ENCODE measurements at regions not wholly inside any gene's neighbourhood (a gene's known extent, or its start where the extent isn't known, plus 50 kb on each side); places are given as distances from the start of the nearest gene placed in this dataset.
"Not testable (repeated sequence)": the region's sequence is repeated elsewhere in the genome, so short reads cannot be mapped to it uniquely, and the experiment has no call there.

GRCh38 chr3:197459571-197459970 lies 96.2 kb downstream of the BDH1 start:
- not testable (repeated sequence) for DNase-seq (ENCODE audit: missing footprints); ATAC-seq
- intact Hi-C loops (cut with DNase I) = loop anchor here (10.0 kb wide), 1 partner anchor 235 kb away; no protein-coding TSS in a partner anchor

- DNase-seq (ENCODE audit: missing footprints) = no peak
- intact Hi-C loops (cut with DNase I) = loop anchor here (10.0 kb wide), 1 partner anchor 234 kb away; no protein-coding TSS in a partner anchor
- ATAC-seq = no peak
These were observed 96.8 kb downstream of the BDH1 start for GRCh38 chr3:197458906-197459470.

- DNase-seq (ENCODE audit: missing footprints) = no peak
- intact Hi-C loops (cut with DNase I) = loop anchor here (10.0 kb wide), 1 partner anchor 233 kb away; no protein-coding TSS in a partner anchor
- ATAC-seq = no peak
These were observed 97.5 kb downstream of the BDH1 start for GRCh38 chr3:197458179-197458707.

- ATAC-seq = peak; percentile 92
- intact Hi-C loops (cut with DNase I) = loop anchor here (2.0 to 10.0 kb wide), 2 partner anchors 200 to 232 kb away; no protein-coding TSS in a partner anchor
- peak; percentile 91 for DNase-seq (ENCODE audit: missing footprints)
These were observed 99.3 kb downstream of the BDH1 start for GRCh38 chr3:197456261-197457091.

DNA sequence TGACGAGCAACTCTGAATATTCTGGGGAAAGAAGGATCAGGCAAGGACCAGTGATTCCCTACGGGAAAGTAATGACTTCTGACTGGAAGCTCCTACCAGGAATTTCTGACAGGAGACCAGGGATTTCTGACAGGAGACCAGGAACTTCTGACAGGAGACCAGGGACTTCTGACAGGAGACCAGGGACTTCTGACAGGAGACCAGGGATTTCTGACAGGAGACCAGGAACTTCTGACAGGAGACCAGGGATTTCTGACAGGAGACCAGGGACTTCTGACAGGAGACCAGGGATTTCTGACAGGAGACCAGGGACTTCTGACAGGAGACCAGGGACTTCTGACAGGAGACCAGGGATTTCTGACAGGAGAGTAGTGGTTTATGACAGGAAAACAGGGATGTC lies 100.9 kb downstream of the BDH1 start:
- intact Hi-C loops (cut with DNase I) = loop anchor here (10.0 kb wide), 1 partner anchor 230 kb away; no protein-coding TSS in a partner anchor
- DNase-seq (ENCODE audit: missing footprints); ATAC-seq: not testable (repeated sequence)

GRCh38 chr3:197454014-197454413 lies 101.8 kb downstream of the BDH1 start:
- ATAC-seq = no peak
- DNase-seq (ENCODE audit: missing footprints) = no peak
- intact Hi-C loops (cut with DNase I) = loop anchor here (10.0 kb wide), 1 partner anchor 229 kb away; no protein-coding TSS in a partner anchor

- intact Hi-C loops (cut with DNase I) = loop anchor here (10.0 kb wide), 1 partner anchor 226 kb away; no protein-coding TSS in a partner anchor
- ATAC-seq = no peak
- DNase-seq (ENCODE audit: missing footprints) = no peak
These were observed 105.0 kb downstream of the BDH1 start for GRCh38 chr3:197450810-197451209.

GRCh38 chr3:197450308-197450707 lies 105.5 kb downstream of the BDH1 start:
- intact Hi-C loops (cut with DNase I) = loop anchor here (10.0 kb wide), 1 partner anchor 226 kb away; no protein-coding TSS in a partner anchor
- no peak for DNase-seq (ENCODE audit: missing footprints)
- ATAC-seq = no peak

DNA sequence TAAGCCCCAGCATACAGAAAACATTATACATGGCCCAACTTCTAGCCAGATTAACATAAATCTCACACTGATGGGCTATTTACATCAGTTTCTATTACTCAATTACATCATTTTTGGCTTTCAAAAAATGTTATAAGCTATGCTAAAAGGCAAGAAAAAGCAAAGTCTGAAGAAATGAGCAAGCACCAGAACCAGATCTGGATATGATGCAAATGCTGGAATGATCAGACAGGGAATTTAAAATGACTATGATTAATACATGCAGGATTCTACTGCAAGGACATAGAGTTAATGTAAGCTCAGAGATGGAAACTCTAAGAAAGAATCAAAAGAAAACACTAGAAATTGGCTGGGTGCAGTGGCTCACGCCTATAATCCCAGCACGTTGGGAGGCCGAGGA lies 106.6 kb downstream of the BDH1 start:
- ATAC-seq; intact Hi-C loops (cut with DNase I); DNase-seq (ENCODE audit: missing footprints): not testable (repeated sequence)

GRCh38 chr3:197447781-197448180 lies 108.0 kb downstream of the BDH1 start:
- intact Hi-C loops (cut with DNase I); DNase-seq (ENCODE audit: missing footprints); ATAC-seq: not testable (repeated sequence)

DNA sequence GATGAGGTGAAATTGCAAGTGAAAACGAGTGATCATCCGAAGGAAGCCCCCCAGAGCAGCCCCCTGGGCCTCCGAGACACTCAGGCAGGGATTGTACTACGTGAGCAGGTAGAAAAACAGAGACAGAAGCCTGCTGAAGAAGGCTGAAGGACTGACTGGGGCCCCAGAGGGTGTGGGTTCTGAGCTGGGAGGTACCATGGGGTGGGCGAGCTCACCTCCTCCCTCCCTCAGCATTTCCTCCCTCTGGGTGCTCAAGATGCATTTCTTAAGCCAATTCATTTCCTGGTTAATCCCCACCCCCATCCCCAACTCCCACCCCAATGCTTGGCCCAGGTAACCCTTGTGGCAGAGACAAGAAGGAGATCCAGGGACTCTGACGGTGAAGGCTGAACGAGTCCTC lies 108.7 kb downstream of the BDH1 start:
- no peak for DNase-seq (ENCODE audit: missing footprints)
- ATAC-seq = no peak
- intact Hi-C loops (cut with DNase I) = no loop called here

- intact Hi-C loops (cut with DNase I) = no loop called here
- ATAC-seq = no peak
- DNase-seq (ENCODE audit: missing footprints) = no peak
These were observed 109.1 kb downstream of the BDH1 start for GRCh38 chr3:197446700-197447056.

DNA sequence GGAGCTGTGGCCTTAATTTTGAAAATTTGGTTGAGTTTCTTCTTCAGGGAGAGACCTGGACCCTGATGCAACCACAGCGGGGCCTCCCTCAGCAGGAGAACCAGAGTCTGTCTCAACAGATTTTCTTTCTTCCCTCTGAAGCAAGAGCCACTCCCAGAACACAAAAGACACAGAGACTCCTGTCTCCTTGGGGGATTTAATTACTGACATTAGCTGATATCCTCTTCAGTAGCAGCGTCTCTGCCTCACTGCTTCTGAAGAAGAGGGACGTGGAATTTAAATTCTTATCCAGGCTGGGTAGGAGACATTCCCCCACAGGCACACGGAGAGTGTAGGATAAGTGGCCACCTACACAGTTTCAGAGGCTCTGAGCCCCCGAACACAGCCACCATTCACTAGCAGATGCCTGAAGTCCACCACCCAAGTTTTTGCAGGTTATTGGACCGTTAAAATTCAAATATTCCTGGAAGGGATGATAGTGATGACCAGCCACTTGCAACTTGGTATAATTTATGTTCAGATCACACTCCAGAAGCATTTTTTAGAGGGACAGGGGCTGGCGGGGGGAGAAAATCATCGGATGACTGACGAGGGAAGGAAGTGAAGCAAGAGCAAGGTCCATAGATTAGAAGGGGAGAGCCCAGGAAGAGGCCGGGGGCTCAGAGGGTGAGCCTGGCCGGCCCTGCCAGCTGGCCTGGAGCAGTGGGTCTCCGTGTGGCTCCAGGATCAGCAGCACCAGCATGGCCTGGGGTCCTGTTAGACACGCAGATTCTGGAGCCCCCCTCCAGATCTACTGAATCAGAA lies 109.7 kb downstream of the BDH1 start:
- intact Hi-C loops (cut with DNase I) = no loop called here
- DNase-seq (ENCODE audit: missing footprints) (no peak), ATAC-seq (no peak)

DNA sequence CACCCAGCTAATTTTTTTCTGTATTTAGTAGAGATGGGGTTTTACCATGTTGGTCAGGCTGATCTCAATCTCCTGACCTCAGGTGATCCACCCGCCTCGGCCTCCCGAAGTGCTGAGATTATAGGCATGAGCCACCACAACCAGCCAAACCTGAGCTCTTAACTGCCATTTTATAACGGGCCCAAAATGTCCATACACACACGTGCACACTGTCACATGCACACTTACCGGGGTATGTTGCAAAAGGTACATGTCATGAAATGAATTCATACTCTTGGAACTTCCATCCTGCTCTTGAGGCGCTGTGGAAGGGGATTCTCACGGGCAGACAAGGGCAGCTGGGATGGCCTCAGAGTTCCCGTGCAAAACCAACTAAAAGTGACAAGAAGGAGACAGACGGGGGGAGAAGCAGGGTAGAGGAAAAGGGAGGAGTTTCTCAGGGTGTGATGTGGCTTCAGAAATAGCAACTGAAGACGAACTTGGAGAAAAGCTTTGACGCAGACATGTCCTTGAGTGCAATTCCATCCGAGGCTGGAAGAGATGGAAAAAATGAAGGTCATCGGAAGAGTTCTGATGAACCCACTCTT lies 110.9 kb downstream of the BDH1 start:
- intact Hi-C loops (cut with DNase I) = no loop called here
- ATAC-seq = no peak

DNA sequence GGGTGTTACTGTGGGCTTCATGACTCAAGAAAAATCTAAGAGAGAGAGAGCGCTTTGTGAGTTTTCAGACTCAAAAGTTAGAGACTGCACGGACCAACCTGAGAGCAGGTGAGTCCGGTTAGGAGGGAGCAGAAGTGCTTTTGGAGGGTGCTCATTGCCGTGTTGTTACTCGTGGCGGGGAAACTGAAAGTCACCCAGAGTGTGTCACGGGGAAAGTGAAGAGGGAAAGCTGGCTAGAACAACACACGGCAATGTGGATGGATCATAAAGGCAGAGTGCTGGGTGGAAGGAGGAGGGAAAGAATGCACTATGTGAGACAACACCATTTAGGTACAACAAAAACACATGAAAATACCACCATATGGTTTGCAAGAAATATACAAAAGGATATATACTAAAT lies 112.3 kb downstream of the BDH1 start:
- no peak for ATAC-seq
- no peak for DNase-seq (ENCODE audit: missing footprints)
- intact Hi-C loops (cut with DNase I) = no loop called here

More for the DNA sequence above, 110.9 kb downstream of the BDH1 start:
- no peak for DNase-seq (ENCODE audit: missing footprints)

GRCh38 chr3:197440717-197441303 lies 115.0 kb downstream of the BDH1 start:
- DNase-seq (ENCODE audit: missing footprints) (no peak), ATAC-seq (no peak)
- intact Hi-C loops (cut with DNase I) = no loop called here

GRCh38 chr3:197438906-197439305 lies 116.9 kb downstream of the BDH1 start:
- ATAC-seq (no peak), DNase-seq (ENCODE audit: missing footprints) (no peak)
- intact Hi-C loops (cut with DNase I) = no loop called here

DNA sequence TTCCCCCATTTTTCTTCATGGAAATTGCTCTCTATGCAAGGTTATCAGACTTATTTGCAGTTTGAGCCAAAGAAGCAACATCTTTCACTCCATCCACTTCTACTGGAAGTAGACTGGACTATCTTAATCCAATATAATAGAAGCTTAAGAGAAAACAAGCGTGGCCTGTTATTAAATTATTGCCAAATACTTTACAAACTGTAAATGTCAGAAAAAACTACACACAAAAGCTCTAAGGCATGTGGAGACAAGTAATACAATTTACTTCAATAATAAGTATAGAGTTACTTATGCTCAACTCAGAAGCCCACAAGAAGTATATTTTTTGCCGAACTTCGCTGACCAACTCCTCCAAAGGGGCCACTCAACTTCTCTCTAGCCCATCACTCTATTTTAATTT lies 120.3 kb downstream of the BDH1 start:
- no peak for DNase-seq (ENCODE audit: missing footprints)
- ATAC-seq = no peak
- intact Hi-C loops (cut with DNase I) = no loop called here
